Panc1 (cell line): ENCODE measurements at regions not wholly inside any gene's neighbourhood (a gene's known extent, or its start where the extent isn't known, plus 50 kb on each side); places are given as distances from the start of the nearest gene placed in this dataset.

Experiments
- ATAC-seq: fragments of 200-7000 bp; cut with Tn5 transposase; 2 replicates; pipeline ENCODE4 v1.9.1; 2020; ENCODE audit warnings: mild to moderate bottlenecking, moderate library complexity
- BruUV-seq: library from RNA; stranded (reverse); fragments of 400-500 nt; replicated peaks from 2 replicates; lab custom pipeline; 2021; lab: Mats Ljungman, UMichigan
- CTCF ChIA-PET: fragments of 300-600 bp; sonication (Branson Sonifier 250); formaldehyde crosslinking; loops from one replicate; lab custom pipeline; 2022; ENCODE audit warnings: antibody characterized with exemption; lab: Charles Lee
- POLR2A ChIA-PET: fragments of 300-600 bp; sonication (Branson Sonifier 250); formaldehyde crosslinking; loops from one replicate; lab custom pipeline; 2022; ENCODE audit warnings: antibody characterized with exemption; lab: Charles Lee
- DNase-seq: peaks from one replicate; pipeline ENCODE4 v3.0.0-alpha.2; 2010; ENCODE audit warnings: low read depth, low spot score
- H3K27ac ChIP-seq: 2 replicates; pipeline ENCODE4 v1.5.1; 2011; ENCODE audit warnings: mild to moderate bottlenecking, low read length, inconsistent platforms
- H3K27me3 ChIP-seq: fragments of 200-500 bp; sonication (Bioruptor generic); 2 replicates; pipeline ENCODE4 v1.6.0; 2014; ENCODE audit warnings: low read length, inconsistent platforms; ENCODE audit not compliant: control insufficient read depth, insufficient read depth
- H3K36me3 ChIP-seq: fragments of 200-500 bp; sonication (Bioruptor generic); 2 replicates; pipeline ENCODE4 v1.5.1; 2014; ENCODE audit warnings: inconsistent platforms, mild to moderate bottlenecking, low read length, moderate library complexity; ENCODE audit not compliant: control insufficient read depth, insufficient read depth
- H3K4me1 ChIP-seq: 2 replicates; pipeline ENCODE4 v1.5.1; 2011; ENCODE audit warnings: inconsistent platforms, mild to moderate bottlenecking, low read length, moderate library complexity; ENCODE audit not compliant: control insufficient read depth, insufficient read depth
- H3K4me3 ChIP-seq, 2 experiments: 2 replicates each; pipeline ENCODE4 v1.5.1; 2011 to 2012; ENCODE audit warnings: low read depth in 2 of 2, low read length in 2 of 2, mild to moderate bottlenecking in 2 of 2, inconsistent platforms in 1 of 2, moderate library complexity in 1 of 2
- H3K9me3 ChIP-seq: fragments of 200-500 bp; sonication (Bioruptor generic); 2 replicates; pipeline ENCODE4 v1.5.1; 2014; ENCODE audit warnings: low read depth, mild to moderate bottlenecking, inconsistent platforms, low read length, moderate library complexity; ENCODE audit not compliant: control insufficient read depth, insufficient read depth
- CTCF ChIP-seq: fragments of 450-650 bp; IDR thresholded peaks from 2 replicates; pipeline ENCODE4 v1.5.1; 2017; ENCODE audit warnings: mild to moderate bottlenecking
- POLR2AphosphoS5 ChIP-seq: IDR thresholded peaks from 2 replicates; pipeline ENCODE4 v1.6.1; 2012; ENCODE audit warnings: mild to moderate bottlenecking, low read depth, low read length, moderate library complexity
- SIN3A ChIP-seq: IDR thresholded peaks from 2 replicates; pipeline ENCODE4 v1.6.1; 2012; ENCODE audit warnings: low read depth, mild to moderate bottlenecking, low read length, moderate library complexity, borderline replicate concordance; ENCODE audit not compliant: insufficient read depth
- TCF7L2 ChIP-seq: IDR thresholded peaks from 2 replicates; pipeline ENCODE4 v1.6.1; 2011; ENCODE audit warnings: mild to moderate bottlenecking, low read depth, low read length, inconsistent platforms
- in situ Hi-C: cut with HindIII; loops from 2 replicates; pipeline ENCODE4 v1.10.0; 2016; ENCODE audit warnings: low sequenced_read_pairs, low pct_unique_long_range_greater_than_20kb
- intact Hi-C: fragments of 100-400 bp; cut with micrococcal nuclease; formaldehyde crosslinking; loops from one replicate; pipeline ENCODE4 v1.10.0; 2022; ENCODE audit not compliant: unreplicated experiment
- TF ChIP-seq, protein P1 (sequence below), 2 experiments: IDR thresholded peaks; 2 replicates each; pipeline ENCODE4 v1.6.1; 2011 to 2012; ENCODE audit warnings: low read depth in 2 of 2, control low read depth in 1 of 2, low read length in 1 of 2, mild to moderate bottlenecking in 1 of 2, moderate library complexity in 1 of 2; ENCODE audit not compliant: insufficient read depth in 1 of 2

GRCh38 chr13:107395927-107396662 is 819.2 kb downstream of the LIG4 start:
- H3K4me3 ChIP-seq, result no peak overlapping the region
- ATAC-seq (no peak), DNase-seq (no peak)
- no peak overlapping the region for H3K27ac ChIP-seq
- intact Hi-C loops (no loop called here), in situ Hi-C loops (no loop called here)
- TF ChIP-seq SIN3A (no peak), TCF7L2 (no peak), CTCF (no peak), POLR2AphosphoS5 (no peak)
- TF ChIP-seq, protein P1, sequence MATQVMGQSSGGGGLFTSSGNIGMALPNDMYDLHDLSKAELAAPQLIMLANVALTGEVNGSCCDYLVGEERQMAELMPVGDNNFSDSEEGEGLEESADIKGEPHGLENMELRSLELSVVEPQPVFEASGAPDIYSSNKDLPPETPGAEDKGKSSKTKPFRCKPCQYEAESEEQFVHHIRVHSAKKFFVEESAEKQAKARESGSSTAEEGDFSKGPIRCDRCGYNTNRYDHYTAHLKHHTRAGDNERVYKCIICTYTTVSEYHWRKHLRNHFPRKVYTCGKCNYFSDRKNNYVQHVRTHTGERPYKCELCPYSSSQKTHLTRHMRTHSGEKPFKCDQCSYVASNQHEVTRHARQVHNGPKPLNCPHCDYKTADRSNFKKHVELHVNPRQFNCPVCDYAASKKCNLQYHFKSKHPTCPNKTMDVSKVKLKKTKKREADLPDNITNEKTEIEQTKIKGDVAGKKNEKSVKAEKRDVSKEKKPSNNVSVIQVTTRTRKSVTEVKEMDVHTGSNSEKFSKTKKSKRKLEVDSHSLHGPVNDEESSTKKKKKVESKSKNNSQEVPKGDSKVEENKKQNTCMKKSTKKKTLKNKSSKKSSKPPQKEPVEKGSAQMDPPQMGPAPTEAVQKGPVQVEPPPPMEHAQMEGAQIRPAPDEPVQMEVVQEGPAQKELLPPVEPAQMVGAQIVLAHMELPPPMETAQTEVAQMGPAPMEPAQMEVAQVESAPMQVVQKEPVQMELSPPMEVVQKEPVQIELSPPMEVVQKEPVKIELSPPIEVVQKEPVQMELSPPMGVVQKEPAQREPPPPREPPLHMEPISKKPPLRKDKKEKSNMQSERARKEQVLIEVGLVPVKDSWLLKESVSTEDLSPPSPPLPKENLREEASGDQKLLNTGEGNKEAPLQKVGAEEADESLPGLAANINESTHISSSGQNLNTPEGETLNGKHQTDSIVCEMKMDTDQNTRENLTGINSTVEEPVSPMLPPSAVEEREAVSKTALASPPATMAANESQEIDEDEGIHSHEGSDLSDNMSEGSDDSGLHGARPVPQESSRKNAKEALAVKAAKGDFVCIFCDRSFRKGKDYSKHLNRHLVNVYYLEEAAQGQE (IDR thresholded peaks at IDR 0.05; ENCODE audit: insufficient read depth in 1 of 2, low read depth in 2 of 2, low read length in 1 of 2), result no peak
- ChIA-PET CTCF (no interaction called here), POLR2A (interaction anchor here (0.6 kb wide), 1 partner anchor 30 kb away, joined by 3 read pairs; no protein-coding TSS in a partner anchor)
- no peaks in the 10 kb centered on the region for H3K36me3 ChIP-seq
- no peaks in the 10 kb centered on the region for H3K4me1 ChIP-seq
- BruUV-seq, result no TSS peak
- H3K27me3 ChIP-seq, result no peaks in the 10 kb centered on the region
- H3K9me3 ChIP-seq, result no peaks in the 10 kb centered on the region

DNA sequence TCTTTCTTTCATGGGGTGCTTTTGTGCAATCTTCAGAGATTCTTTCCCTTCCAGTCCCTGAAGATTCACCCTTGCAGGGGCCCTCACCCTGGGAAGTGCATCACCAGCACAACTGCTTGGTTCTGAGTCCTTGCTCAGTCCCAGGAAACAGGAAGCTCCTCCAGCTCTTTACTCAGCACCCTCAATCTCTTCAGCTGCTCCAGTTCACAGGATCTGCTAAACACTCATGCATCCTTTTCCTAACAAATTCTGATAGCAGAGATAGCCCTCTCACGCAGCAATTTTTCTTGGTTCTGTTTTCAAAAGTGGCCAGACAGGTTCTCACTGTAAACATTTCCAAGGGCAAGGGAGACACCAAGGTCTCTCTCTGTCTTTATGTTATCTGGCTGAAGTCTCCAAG is 823.1 kb downstream of the LIG4 start:
- in situ Hi-C loops, result no loop called here
- H3K27me3 ChIP-seq, result no peaks in the 10 kb centered on the region
- H3K36me3 ChIP-seq, result no peaks in the 10 kb centered on the region
- no peak for TF ChIP-seq CTCF
- no peak for TF ChIP-seq POLR2AphosphoS5
- TF ChIP-seq, protein P1 (IDR thresholded peaks at IDR 0.05; ENCODE audit: insufficient read depth in 1 of 2, low read depth in 2 of 2, low read length in 1 of 2), result no peak
- no peak for TF ChIP-seq SIN3A
- TF ChIP-seq TCF7L2, result no peak
- H3K27ac ChIP-seq, result no peak overlapping the region
- H3K4me3 ChIP-seq, result no peak overlapping the region
- ChIA-PET POLR2A (no interaction called here), CTCF (no interaction called here)
- no peak for ATAC-seq
- H3K9me3 ChIP-seq, result no peaks in the 10 kb centered on the region
- no peak for DNase-seq
- BruUV-seq, result no TSS peak
- no peaks in the 10 kb centered on the region for H3K4me1 ChIP-seq
- intact Hi-C loops, result no loop called here
